Mucosa of descending colon (tissue), 3 donors: ENCODE measurements at regions not wholly inside any gene's neighbourhood (a gene's known extent, or its start where the extent isn't known, plus 50 kb on each side); places are given as distances from the start of the nearest gene placed in this dataset.
A peak's percentile ranks its signal among the peaks of the same experiment; 100 is the strongest.

Experiments
- ATAC-seq: fragments of 200-7000 bp; cut with Tn5 transposase; one replicate; pipeline ENCODE4 v1.9.1; 2020; ENCODE audit warnings: mild to moderate bottlenecking, moderate library complexity
- DNase-seq, 3 donors: peaks; one replicate each; pipeline ENCODE4 v3.0.0-alpha.2; 2020
- H3K36me3 ChIP-seq: fragments of 200-600 bp; one replicate; pipeline ENCODE4 v1.8.0; 2021; ENCODE audit warnings: low read depth, mild to moderate bottlenecking
- H3K4me1 ChIP-seq: fragments of 200-600 bp; one replicate; pipeline ENCODE4 v1.8.0; 2021; ENCODE audit warnings: low read depth, mild to moderate bottlenecking
- H3K4me3 ChIP-seq: fragments of 200-600 bp; one replicate; pipeline ENCODE4 v1.8.0; 2021; ENCODE audit warnings: mild to moderate bottlenecking
- H3K9me3 ChIP-seq: fragments of 200-600 bp; one replicate; pipeline ENCODE4 v1.8.0; 2021; ENCODE audit warnings: mild to moderate bottlenecking
- intact Hi-C, 2 donors: fragments of 100-400 bp; cut with DNase I in 1 of 2; cut with micrococcal nuclease in 1 of 2; formaldehyde crosslinking; loops; one replicate each; pipeline versions ENCODE4 v1.11.0 to v1.11.1; 2022; cut with DNase I, micrococcal nuclease
- TF ChIP-seq, protein P1 (sequence below): fragments of 200-600 bp; IDR thresholded peaks from one replicate; pipeline ENCODE4 v1.8.0; 2022; ENCODE audit warnings: antibody characterized with exemption, mild to moderate bottlenecking
- donor health status: DM: no; HTN: no; CAD: no; lungs with moderate emphysema.
- donor health status: DM: no; HTN: no; CAD: no.
- donor health status: DM: no; HTN: yes; CAD: no.

DNA sequence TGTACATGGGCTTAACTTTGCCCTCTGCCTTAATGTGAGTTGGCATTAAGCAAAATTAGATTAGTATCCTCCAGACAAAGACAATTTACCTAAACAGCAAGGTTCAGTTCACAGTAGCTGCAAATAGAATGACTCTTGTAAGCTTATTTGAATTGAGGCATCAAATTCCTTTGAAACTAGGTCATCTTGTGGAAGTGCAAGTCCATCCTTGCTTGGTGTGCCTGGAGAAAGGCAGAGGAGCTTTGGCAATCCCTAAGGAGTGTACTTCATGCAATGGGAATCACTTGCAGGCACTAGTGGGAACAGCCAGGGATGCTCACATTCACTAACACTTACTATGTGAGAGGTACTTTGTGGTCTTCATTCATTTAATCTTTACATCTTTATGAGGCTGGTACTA is 118.3 kb downstream of the DRD1 start:
- ATAC-seq, result no peak

DNA sequence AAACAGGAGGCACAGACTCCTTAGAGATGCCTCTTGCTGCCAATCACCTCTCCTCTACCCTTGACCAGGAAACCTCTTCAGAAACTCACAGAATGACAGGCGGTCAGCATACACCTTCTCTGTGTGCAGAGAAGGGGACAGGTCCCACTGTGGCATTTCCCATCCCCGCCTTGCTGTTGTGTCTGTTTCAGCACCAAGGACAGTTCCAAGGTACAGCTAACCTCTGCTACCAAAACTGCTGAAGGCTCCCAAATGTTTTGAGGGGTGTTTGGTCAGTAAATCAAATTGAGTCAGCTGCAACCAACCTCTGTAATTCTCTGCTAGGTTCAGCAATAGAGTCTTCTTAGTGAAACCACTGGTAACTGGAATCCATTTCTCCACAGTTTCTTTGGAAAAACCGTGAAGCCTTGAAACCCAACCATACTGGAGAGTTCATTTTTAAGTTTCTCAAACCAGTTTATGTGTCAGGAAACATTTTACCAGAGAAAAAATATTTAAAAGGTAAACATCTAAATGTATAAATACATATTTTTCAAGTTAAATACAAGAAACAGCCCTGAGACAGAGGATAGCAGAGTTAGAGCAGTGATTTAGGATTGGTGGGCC is 122.0 kb downstream of the DRD1 start:
- no peak overlapping the region for H3K4me3 ChIP-seq
- intact Hi-C loops, result no loop called here
- no peak for ATAC-seq
- no peaks in the 10 kb centered on the region for H3K36me3 ChIP-seq
- TF ChIP-seq, protein P1, sequence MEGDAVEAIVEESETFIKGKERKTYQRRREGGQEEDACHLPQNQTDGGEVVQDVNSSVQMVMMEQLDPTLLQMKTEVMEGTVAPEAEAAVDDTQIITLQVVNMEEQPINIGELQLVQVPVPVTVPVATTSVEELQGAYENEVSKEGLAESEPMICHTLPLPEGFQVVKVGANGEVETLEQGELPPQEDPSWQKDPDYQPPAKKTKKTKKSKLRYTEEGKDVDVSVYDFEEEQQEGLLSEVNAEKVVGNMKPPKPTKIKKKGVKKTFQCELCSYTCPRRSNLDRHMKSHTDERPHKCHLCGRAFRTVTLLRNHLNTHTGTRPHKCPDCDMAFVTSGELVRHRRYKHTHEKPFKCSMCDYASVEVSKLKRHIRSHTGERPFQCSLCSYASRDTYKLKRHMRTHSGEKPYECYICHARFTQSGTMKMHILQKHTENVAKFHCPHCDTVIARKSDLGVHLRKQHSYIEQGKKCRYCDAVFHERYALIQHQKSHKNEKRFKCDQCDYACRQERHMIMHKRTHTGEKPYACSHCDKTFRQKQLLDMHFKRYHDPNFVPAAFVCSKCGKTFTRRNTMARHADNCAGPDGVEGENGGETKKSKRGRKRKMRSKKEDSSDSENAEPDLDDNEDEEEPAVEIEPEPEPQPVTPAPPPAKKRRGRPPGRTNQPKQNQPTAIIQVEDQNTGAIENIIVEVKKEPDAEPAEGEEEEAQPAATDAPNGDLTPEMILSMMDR, result no peak
- H3K4me1 ChIP-seq, result no peaks in the 10 kb centered on the region
- no peaks in the 10 kb centered on the region for H3K9me3 ChIP-seq
- peak in 1 of 3 donors; percentile 47 for DNase-seq

More for the DNA sequence above, 118.3 kb downstream of the DRD1 start:
- Histone ChIP-seq H3K4me3 (no peak overlapping the region), H3K4me1 (no peaks in the 10 kb centered on the region), H3K9me3 (no peaks in the 10 kb centered on the region), H3K36me3 (no peaks in the 10 kb centered on the region)
- TF ChIP-seq, protein P1, result no peak
- intact Hi-C loops, result no loop called here
- no peak for DNase-seq

DNA sequence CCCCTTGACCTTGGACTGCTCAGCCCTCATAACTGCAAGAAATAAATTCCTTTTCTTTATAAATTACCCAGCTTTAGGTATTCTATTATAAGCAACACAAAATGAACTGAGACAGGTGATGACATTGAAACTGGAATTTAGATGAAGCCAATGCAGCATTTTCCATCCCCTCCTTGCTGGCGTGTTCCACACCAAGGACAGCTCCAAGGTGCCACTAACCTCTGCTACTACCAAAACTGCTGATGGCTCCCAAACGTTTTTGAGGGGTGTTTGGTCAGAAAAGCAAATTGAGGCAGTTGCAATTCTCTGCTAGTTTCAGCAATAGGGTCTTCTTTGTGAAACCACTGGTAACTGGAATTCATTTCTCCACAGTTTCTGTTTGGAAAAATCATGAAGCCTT is 124.8 kb downstream of the DRD1 start:
- Histone ChIP-seq H3K4me1 (no peaks in the 10 kb centered on the region), H3K9me3 (no peaks in the 10 kb centered on the region), H3K36me3 (no peaks in the 10 kb centered on the region), H3K4me3 (no peak overlapping the region)
- intact Hi-C loops, result no loop called here
- ATAC-seq, result no peak
- TF ChIP-seq, protein P1, result no peak
- no peak for DNase-seq

DNA sequence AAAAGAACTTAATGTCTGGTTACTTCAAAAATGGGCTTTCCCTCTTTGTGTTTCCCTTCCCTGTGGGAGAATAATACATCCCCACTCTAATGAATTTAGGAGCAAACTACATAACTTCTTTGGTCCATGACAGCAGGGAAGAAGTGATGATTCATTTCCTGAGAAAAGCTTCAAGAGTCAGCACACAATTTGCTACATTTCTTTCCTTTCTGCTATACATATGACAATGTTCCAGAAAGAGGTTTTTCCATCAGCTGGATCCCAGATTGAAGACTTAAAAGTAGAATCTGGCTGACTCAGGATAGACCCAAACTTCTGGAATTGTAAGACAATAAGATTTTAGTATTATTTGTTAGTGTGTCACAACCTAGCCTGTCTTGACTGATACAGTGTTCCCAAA is 126.1 kb downstream of the DRD1 start:
- Histone ChIP-seq H3K4me3 (no peak overlapping the region), H3K4me1 (no peaks in the 10 kb centered on the region), H3K36me3 (no peaks in the 10 kb centered on the region), H3K9me3 (no peaks in the 10 kb centered on the region)
- TF ChIP-seq, protein P1, result no peak
- intact Hi-C loops, result no loop called here
- DNase-seq (no peak), ATAC-seq (no peak)

DNA sequence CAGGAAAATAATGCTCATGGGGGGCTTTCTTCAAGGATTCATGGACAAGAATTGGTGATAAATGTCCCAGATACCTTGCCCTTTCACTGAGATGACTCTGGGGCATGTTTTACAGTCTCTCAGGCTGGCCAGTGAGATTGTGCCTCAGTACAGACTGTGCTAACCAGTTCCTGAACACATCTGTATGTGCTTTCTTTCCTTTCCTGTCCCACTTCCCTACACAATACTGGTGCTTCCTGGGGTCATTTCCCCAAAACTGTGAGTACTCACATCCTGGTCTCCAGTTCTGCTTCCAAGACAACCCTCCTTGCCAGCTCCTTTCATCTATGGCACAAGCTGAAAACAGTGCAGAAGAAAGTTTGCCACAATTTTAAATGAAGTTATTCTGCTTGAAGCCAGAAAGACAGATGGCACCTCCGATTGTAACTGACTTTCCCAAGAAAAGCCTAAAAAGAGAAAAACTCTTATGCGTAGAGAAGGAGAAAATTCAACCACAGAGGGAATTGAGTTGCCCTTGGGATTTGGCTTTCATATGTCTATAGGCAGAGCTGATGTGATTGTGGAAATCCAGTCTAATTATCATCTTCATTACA is 134.7 kb downstream of the DRD1 start:
- Histone ChIP-seq H3K36me3 (no peaks in the 10 kb centered on the region), H3K4me3 (no peak overlapping the region), H3K4me1 (no peaks in the 10 kb centered on the region), H3K9me3 (no peaks in the 10 kb centered on the region)
- TF ChIP-seq, protein P1, result no peak
- DNase-seq (no peak), ATAC-seq (no peak)
- intact Hi-C loops, result no loop called here
